ENCODE measurements at regions not wholly inside any gene's neighbourhood (a gene's known extent, or its start where the extent isn't known, plus 50 kb on each side); places are given as distances from the start of the nearest gene placed in this dataset.
"Not testable (repeated sequence)": the region's sequence is repeated elsewhere in the genome, so short reads cannot be mapped to it uniquely, and the experiment has no call there.

- peak; percentile 39 for DNase-seq
These were observed 351.9 kb downstream of the ADGRL2 start for GRCh38 chr1:82152356-82153271.

- DNase-seq: no peak
These were observed 344.9 kb downstream of the ADGRL2 start for GRCh38 chr1:82145656-82146055.

- no peak for DNase-seq
These were observed 342.5 kb downstream of the ADGRL2 start for GRCh38 chr1:82143108-82143833.

GRCh38 chr1:82141390-82141789 is 340.7 kb downstream of the ADGRL2 start:
- no peak for DNase-seq

- DNase-seq: no peak
These were observed 339.2 kb downstream of the ADGRL2 start for GRCh38 chr1:82139751-82140468.

GRCh38 chr1:82136351-82136750 is 335.6 kb downstream of the ADGRL2 start:
- not testable (repeated sequence) for DNase-seq

- no peak for DNase-seq
These were observed 325.1 kb downstream of the ADGRL2 start for GRCh38 chr1:82125866-82126265.

- no peak for DNase-seq
These were observed 324.4 kb downstream of the ADGRL2 start for GRCh38 chr1:82125119-82125518.

GRCh38 chr1:82121421-82121820 is 320.7 kb downstream of the ADGRL2 start:
- no peak for DNase-seq

GRCh38 chr1:82116105-82116504 is 315.4 kb downstream of the ADGRL2 start:
- no peak for DNase-seq

- DNase-seq: no peak
These were observed 314.2 kb downstream of the ADGRL2 start for GRCh38 chr1:82114887-82115286.

- peak; percentile 82 for DNase-seq
These were observed 309.9 kb downstream of the ADGRL2 start for GRCh38 chr1:82110366-82111254.

- DNase-seq: no peak
These were observed 308.1 kb downstream of the ADGRL2 start for GRCh38 chr1:82108843-82109242.

- no peak for DNase-seq
These were observed 305.9 kb downstream of the ADGRL2 start for GRCh38 chr1:82106672-82107071.

- DNase-seq: no peak
These were observed 298.4 kb downstream of the ADGRL2 start for GRCh38 chr1:82099170-82099569.

GRCh38 chr1:82094136-82094535 is 293.4 kb downstream of the ADGRL2 start:
- no peak for DNase-seq

GRCh38 chr1:82091729-82092128 is 291.0 kb downstream of the ADGRL2 start:
- no peak for DNase-seq

- no peak for DNase-seq
These were observed 290.5 kb downstream of the ADGRL2 start for GRCh38 chr1:82091265-82091664.

GRCh38 chr1:82090104-82090503 is 289.4 kb downstream of the ADGRL2 start:
- no peak for DNase-seq

GRCh38 chr1:82086739-82087138 is 286.0 kb downstream of the ADGRL2 start:
- DNase-seq: no peak

- DNase-seq: no peak
These were observed 278.9 kb downstream of the ADGRL2 start for GRCh38 chr1:82079607-82080006.

GRCh38 chr1:82073659-82074058 is 272.9 kb downstream of the ADGRL2 start:
- peak; percentile 77 for DNase-seq
